ENCODE measurements at regions not wholly inside any gene's neighbourhood (a gene's known extent, or its start where the extent isn't known, plus 50 kb on each side); places are given as distances from the start of the nearest gene placed in this dataset.

DNA sequence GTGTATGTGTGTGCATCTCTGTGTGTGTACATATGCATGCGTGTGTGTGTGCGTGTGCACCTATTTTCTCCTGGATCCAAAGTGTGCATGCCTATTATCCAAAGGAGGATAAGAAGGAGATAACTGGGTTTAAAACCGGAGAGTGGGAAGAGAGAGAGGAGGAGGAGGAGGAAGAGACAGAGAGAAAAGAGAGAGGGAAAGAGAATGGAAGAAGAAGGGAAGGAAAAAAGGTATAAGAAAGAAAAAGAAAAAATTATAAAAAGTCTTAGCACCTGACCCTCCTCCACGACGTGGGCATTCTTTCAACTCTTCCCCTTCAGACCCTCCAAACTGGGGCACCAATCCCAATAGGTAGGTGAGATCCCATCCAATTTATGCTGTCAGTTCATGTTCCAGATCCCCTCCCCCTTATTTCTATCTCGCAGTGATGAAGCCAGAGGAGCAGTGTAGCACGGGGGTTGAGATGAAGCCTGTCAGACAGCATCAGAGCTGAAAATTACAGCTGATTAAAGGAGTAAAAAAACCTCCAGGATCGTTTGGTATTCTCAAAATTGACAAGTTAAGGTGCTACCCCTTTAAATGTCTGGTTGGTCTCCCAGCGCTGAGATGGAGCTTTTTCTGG lies 386.7 kb upstream of the ATP5MC3 start:
- H3K4me1 Mint-ChIP-seq (ENCODE audit: low read depth, unreplicated experiment) = peaks cover 8% of the 10 kb centered on the region
- no peaks in the 10 kb centered on the region for H3K36me3 Mint-ChIP-seq (ENCODE audit: insufficient read depth, unreplicated experiment)
- BruUV-seq (replicated peaks) = no TSS peak
- intact Hi-C loops (cut with micrococcal nuclease; ENCODE audit: unreplicated experiment) = no loop called here
- no peak for DNase-seq
- H3K27me3 Mint-ChIP-seq (ENCODE audit: unreplicated experiment) = no peaks in the 10 kb centered on the region
- H3K4me3 Mint-ChIP-seq (ENCODE audit: low read depth, unreplicated experiment) = no peak overlapping the region
- CTCF ChIA-PET = interaction anchor here (1.4 kb wide), 1 partner anchor 8 kb away, joined by 3 read pairs; no protein-coding TSS in a partner anchor
- H3K9me3 Mint-ChIP-seq (ENCODE audit: low read depth, unreplicated experiment) = no peaks in the 10 kb centered on the region
- no peak overlapping the region for H3K27ac Mint-ChIP-seq (ENCODE audit: unreplicated experiment)
- TF ChIP-seq, protein P1, sequence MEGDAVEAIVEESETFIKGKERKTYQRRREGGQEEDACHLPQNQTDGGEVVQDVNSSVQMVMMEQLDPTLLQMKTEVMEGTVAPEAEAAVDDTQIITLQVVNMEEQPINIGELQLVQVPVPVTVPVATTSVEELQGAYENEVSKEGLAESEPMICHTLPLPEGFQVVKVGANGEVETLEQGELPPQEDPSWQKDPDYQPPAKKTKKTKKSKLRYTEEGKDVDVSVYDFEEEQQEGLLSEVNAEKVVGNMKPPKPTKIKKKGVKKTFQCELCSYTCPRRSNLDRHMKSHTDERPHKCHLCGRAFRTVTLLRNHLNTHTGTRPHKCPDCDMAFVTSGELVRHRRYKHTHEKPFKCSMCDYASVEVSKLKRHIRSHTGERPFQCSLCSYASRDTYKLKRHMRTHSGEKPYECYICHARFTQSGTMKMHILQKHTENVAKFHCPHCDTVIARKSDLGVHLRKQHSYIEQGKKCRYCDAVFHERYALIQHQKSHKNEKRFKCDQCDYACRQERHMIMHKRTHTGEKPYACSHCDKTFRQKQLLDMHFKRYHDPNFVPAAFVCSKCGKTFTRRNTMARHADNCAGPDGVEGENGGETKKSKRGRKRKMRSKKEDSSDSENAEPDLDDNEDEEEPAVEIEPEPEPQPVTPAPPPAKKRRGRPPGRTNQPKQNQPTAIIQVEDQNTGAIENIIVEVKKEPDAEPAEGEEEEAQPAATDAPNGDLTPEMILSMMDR (IDR thresholded peaks at IDR 0.05; ENCODE audit: unreplicated experiment) = no peak

DNA sequence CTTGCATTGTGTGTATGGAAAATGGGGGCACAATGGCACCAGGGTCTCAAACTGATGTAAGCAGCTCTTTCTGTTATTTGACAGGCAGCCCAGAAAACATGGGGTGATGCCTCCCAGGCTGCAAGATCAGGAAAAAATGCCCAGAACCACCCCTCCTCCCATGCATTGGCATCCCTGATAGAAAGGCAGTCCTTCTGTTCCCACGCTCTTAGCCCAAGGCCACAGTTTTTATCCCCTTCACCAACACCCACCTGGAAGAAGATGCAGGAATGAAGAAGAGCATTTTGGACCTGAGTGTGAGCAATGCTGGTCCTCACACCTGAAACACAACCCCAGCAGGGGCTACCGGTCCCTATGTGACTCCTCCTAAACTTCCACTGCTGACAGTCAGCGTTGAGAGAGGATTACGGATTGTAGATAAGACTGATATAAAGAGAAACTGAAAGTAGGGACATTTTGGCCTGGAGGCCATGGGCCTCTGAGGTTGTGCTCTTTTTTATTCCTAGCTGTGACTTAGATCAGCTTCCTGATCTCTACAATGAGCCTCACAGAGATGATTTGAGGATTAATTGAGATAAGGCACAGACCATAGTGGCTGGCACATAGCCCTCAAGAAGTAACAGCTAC lies 386.0 kb upstream of the ATP5MC3 start:
- Mint-ChIP-seq H3K9me3 (ENCODE audit: low read depth, unreplicated experiment) (no peaks in the 10 kb centered on the region), H3K4me1 (ENCODE audit: low read depth, unreplicated experiment) (peaks cover 8% of the 10 kb centered on the region), H3K36me3 (ENCODE audit: insufficient read depth, unreplicated experiment) (no peaks in the 10 kb centered on the region), H3K27me3 (ENCODE audit: unreplicated experiment) (no peaks in the 10 kb centered on the region), H3K27ac (ENCODE audit: unreplicated experiment) (no peak overlapping the region), H3K4me3 (ENCODE audit: low read depth, unreplicated experiment) (no peak overlapping the region)
- CTCF ChIA-PET = no interaction called here
- TF ChIP-seq, protein P1 (IDR thresholded peaks at IDR 0.05; ENCODE audit: unreplicated experiment) = no peak
- intact Hi-C loops (cut with micrococcal nuclease; ENCODE audit: unreplicated experiment) = no loop called here
- DNase-seq = no peak
- BruUV-seq (replicated peaks) = no TSS peak

DNA sequence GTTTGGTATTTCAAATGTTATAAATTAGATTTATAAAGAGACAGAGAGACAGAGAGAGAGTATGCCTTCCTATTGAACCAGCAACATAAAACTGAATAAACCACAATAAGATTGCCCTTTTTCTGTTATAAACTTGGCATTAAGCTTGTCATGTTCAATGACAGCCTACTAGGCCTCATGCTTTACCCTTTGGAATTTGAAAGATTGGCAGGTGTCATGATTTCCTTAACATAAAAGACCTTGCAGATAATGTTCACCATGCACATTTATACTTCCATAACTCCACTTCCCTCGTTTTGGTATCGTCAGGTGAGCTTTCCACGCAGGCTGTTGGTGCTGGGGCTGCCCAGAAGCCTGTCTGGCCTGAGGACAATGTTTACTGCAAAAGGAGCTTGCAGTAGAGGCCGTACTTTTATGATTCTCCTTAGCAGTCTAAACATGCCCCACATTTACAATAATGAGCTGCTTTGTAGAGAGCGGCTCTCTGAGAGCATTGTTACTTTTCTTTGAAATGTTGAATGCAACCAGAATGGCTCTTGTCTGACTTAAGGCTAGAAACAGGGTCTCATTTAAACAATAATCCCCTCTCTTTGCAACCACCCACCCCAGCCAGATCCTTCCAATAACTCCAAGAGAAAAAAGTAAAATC lies 379.1 kb upstream of the ATP5MC3 start:
- BruUV-seq (replicated peaks) = no TSS peak

DNA sequence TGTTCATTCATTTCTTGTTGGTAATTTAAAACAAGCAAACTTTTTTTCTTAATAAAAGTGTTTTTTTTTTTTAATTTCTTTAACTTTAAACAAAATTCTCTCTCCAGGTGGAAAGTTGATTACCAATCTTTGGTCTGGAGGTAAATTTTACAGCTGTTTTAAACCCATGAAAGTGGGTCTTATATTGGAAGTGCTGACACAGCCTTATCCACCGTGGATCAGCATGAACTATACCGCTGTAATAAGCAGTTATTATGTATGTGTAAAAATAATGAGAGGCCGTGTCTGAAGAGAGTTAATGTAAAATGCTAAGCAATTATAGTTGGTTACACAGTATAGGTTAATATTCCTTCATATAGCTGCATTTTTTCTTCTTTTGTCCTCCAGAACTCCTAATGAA lies 378.1 kb upstream of the ATP5MC3 start:
- TF ChIP-seq, protein P1 (IDR thresholded peaks at IDR 0.05; ENCODE audit: unreplicated experiment) = no peak
- no peaks in the 10 kb centered on the region for H3K36me3 Mint-ChIP-seq (ENCODE audit: insufficient read depth, unreplicated experiment)
- H3K4me3 Mint-ChIP-seq (ENCODE audit: low read depth, unreplicated experiment) = no peak overlapping the region
- peaks cover 14% of the 10 kb centered on the region for H3K27me3 Mint-ChIP-seq (ENCODE audit: unreplicated experiment)
- no peak for DNase-seq
- CTCF ChIA-PET = interaction anchor here (0.7 kb wide), 1 partner anchor 9 kb away, joined by 3 read pairs; no protein-coding TSS in a partner anchor
- no peaks in the 10 kb centered on the region for H3K4me1 Mint-ChIP-seq (ENCODE audit: low read depth, unreplicated experiment)
- intact Hi-C loops (cut with micrococcal nuclease; ENCODE audit: unreplicated experiment) = no loop called here
- H3K27ac Mint-ChIP-seq (ENCODE audit: unreplicated experiment) = no peak overlapping the region
- no TSS peak for BruUV-seq (replicated peaks)
- no peaks in the 10 kb centered on the region for H3K9me3 Mint-ChIP-seq (ENCODE audit: low read depth, unreplicated experiment)

More for the DNA sequence above, 379.1 kb upstream of the ATP5MC3 start:
- intact Hi-C loops (cut with micrococcal nuclease; ENCODE audit: unreplicated experiment) = no loop called here
- no peak overlapping the region for H3K27ac Mint-ChIP-seq (ENCODE audit: unreplicated experiment)
- CTCF ChIA-PET = interaction anchor here (0.7 kb wide), 1 partner anchor 8 kb away, joined by 3 read pairs; no protein-coding TSS in a partner anchor
- H3K36me3 Mint-ChIP-seq (ENCODE audit: insufficient read depth, unreplicated experiment) = no peaks in the 10 kb centered on the region
- H3K4me3 Mint-ChIP-seq (ENCODE audit: low read depth, unreplicated experiment) = no peak overlapping the region
- no peaks in the 10 kb centered on the region for H3K4me1 Mint-ChIP-seq (ENCODE audit: low read depth, unreplicated experiment)
- H3K9me3 Mint-ChIP-seq (ENCODE audit: low read depth, unreplicated experiment) = no peaks in the 10 kb centered on the region
- H3K27me3 Mint-ChIP-seq (ENCODE audit: unreplicated experiment) = peaks cover 14% of the 10 kb centered on the region
- TF ChIP-seq, protein P1 (IDR thresholded peaks at IDR 0.05; ENCODE audit: unreplicated experiment) = no peak
- DNase-seq = no peak
